NOMO-1 treated with DMSO at 0.1 percent for 48 hours (cell line): ENCODE measurements at regions not wholly inside any gene's neighbourhood (a gene's known extent, or its start where the extent isn't known, plus 50 kb on each side); places are given as distances from the start of the nearest gene placed in this dataset.

Experiments used
- DNase-seq: peaks from one replicate; lab custom pipeline; 2025; ENCODE audit not compliant: unreplicated experiment; lab: John Stamatoyannopoulos, UW

DNA sequence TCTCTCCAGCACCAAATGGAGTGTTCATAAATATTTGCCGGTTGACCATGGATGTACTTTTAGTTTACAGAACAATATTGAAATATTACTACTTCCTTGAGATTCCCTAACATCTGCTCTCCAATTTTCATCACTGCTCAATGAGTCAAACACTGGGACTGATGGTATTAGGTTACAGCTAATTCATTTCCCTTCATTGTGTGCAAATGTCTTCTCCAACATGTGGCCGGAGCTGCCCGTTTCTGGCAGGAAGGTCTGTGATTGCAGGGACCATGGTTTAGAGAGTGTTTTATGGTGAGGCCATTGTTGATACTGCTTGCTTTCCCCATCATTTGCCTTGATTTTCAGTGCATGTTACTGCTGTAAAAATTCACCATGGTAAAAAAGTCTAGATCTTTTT, 209.3 kb downstream of the HS3ST3B1 start:
- DNase-seq, result no peak

DNA sequence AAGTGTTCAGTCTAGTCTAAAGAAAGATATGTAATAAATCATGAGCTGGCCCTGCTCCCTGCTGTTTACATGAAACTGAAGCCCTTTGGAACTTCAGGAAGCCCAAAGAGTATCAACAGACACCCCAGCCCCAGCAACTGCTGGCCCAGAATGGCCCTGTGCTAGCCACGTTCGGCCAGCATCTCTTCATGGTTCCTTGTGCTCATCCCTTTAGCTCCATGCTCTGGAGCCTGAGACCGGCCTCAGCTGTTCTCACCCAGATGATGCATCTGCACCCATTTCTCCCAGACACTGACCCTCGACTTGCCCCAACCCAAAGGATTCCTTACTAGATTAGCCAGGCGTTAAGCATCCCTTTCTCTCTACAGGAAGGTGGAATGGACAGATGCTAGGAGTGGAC, 207.3 kb downstream of the HS3ST3B1 start:
- DNase-seq, result no peak

DNA sequence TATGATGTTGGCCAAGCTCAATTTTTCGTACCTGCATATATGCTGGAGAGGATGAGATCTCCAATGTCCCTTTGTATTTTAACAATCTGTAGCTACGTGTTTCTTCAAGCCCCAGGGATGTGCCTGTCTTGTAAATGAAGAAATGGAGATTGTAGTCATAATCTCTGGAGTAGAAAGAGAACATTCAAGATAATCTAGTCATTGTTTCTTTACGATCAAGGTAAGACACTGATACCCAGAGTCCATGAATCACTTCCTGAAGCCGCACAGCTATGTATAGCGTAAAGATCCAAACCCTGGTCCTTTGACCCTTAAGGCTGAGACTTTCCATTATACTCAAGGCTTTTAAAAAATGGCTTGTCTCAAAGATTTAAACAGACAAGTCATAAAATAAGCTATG, 205.5 kb downstream of the HS3ST3B1 start:
- DNase-seq, result no peak

DNA sequence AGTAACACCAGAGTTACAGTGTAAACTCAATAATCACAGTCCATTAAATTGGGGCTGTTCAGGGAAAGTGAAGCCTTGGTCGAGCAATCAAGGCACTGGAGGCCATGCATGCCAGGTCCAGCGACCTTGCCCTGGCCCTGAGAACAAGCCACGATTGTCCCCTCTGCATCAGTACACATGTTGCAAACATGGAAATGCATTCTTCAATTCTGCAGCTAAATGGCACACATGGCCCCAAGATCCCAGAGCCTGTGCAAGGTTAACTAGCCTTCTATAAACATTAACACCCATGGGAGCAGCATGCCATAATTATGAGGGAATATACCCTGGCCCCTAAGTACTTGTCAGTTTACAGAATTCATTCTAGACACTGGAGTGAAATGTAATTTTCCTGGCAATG, 204.7 kb downstream of the HS3ST3B1 start:
- DNase-seq, result no peak

DNA sequence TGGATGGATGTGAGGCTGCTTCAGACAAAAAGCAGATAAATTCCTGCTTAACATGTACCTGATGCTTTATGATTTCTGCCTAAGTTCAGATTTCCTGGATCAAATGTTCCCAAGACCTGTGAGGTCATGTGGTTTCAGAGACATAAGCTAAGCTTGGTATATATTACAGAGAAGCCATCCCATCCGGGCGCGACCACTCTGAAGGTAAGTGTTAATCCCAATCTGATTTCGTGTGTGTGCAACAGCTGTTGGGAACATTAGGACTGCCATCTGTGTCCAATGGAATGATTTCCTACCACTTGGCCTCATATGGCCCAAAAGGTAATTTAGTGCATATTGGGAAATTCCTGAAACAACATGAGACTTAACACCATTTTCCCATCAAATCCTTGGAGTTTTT, 199.1 kb downstream of the HS3ST3B1 start:
- DNase-seq, result no peak

DNA sequence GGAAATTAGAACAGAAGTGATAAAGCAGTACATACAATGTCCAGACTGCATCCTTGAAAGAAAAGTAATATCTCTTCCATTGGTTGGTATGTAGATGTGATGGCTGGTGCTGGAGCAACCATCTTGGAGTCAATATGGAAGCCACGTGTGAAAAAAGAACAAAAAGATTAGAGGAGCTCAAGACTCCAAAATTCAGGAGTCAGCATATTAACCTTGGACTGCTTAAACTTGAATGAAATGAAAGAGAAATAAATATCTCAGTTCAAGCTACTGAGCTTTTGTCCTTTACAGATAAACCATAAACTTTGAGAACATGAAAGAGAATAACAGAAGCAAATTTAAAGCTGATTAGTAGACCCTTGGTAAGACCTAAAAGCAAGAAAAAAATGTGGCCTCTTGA, 197.9 kb downstream of the HS3ST3B1 start:
- no peak for DNase-seq

DNA sequence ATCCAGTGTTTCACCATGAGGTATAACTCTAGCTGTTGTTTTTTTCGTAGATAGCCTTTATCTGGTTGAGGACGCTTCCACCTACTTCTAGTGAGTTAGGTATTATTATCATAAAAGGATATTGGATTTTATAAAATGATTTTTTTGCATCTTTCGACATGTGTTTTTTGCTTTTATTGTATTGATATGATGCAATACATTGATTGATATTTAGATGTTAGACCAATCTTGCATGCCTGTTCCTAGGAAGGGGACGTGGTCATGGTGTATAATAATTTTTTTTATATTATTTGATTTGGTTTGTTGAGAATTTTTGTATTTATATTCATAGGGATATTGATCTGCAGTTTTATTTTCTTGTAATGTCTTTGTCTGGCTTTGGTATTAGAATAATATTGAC, 193.3 kb downstream of the HS3ST3B1 start:
- no peak for DNase-seq

DNA sequence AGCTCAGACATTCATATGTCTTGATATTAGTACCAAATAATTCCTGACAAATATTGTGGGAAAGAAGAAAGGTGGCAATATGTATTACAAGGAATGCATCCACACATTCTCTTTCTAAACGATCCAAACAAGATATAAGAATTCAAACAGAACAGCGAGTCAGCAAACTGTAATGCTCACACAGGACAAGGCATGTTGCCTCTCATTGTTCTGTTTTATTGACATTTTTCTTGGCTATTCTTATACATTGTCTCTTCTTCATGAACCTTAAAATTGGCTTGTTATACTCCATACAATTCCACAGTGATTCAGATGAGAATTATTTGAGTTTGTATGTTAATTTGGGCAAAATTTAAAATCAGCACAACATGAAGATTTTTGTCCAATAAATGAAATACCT, 189.1 kb downstream of the HS3ST3B1 start:
- no peak for DNase-seq

DNA sequence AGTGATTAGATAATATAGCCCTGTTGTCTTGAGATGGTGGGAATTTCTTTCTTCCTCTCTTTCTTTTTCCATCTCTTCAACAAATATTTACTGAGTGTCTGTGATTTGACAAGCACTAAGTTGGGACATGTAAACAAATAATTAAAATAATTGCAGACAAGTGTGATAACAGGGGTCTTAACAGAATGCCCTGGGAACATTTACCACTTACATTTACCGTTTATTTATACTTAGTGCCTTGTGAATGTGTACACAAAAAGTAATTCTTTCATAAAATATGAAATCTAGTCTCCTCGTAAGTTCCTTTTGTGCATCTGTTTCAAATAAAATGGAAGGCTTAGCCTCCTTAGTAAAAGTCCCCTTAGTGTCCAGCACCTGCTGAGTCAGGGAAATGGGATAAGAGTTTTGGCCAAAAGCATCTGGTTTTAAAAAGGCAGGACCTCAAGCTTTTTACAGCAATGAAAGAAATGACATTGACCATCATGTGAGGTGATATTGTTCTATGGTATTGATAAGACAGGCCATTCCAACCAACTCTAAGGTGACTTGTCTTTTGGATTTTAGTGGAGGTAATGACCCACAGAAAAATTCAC, 188.2 kb downstream of the HS3ST3B1 start:
- DNase-seq, result no peak

DNA sequence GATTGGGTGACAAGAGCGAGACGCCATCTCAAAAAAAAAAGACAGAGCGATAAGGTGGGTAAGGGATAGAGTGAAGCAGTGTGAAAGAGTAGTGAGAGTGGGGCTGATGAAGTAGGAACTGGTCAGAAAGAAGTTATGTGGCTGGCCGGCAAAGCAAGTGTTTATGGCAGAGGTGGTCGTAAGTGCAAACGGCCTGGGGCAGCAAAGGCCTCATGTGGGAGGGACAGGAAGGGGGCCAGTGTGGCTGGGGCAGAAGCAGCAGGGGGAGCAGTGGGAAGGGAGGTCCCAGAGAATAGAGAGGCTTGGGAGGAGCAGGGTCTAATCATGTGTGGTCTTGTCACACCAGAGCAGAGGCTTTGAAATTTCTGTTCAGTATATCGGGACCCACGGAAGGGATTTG, 186.2 kb downstream of the HS3ST3B1 start:
- no peak for DNase-seq

DNA sequence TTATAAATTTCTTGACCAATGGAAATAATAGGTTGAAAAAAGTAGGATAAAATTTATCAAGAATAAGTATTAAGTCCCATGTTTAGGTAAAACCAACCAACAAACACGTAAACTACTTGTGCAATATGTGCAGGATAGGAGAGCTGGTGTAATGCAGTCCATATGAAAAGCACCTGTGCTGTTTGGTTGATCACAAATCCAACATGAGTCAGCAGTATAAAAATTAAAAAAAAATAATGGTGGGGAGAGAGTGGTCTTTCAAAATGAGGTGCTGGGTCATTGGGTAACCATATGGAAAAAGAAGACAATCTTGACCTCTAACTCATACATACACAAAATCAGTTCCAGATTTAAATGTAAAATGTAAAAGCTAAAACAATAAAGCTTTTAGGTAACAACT, 181.8 kb downstream of the HS3ST3B1 start:
- no peak for DNase-seq

DNA sequence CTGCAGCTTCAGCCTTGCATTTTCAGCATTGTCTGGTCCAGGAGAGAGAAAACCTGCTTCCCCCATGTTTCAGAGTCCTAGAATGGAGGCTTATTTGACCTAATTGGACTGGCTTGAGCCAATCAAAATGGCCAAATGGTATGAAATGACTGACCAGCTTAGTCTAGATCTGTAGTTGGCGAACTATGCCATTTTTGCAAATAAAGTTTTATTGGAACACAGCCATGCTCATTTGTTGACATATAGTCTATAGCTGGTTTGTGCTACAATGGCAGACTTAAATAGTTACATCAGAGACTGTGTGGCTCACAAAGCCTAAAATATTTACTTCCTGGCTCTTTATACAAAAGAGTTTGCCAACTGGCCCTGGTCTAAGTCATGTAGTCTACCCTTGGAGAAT, 180.8 kb downstream of the HS3ST3B1 start:
- no peak for DNase-seq

DNA sequence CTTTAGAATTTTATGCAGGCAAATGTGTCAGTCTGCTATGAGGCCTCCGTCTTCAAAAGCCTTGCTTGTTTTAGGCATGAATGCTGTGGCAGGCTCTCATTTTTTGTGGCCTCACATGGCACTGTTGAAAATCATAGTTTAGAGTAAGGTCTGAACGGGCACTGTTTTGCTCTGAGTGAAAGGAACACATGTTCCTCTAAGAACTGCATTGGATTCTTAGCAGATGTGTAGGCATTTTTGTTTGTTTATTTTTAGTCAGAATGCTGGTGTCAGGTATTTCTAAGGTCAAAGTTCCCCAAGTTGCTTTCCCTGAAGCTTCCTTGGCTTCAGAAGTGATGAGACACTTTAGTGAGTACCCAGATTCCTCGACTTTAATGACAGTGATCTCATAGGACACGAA, 173.7 kb downstream of the HS3ST3B1 start:
- DNase-seq, result no peak

DNA sequence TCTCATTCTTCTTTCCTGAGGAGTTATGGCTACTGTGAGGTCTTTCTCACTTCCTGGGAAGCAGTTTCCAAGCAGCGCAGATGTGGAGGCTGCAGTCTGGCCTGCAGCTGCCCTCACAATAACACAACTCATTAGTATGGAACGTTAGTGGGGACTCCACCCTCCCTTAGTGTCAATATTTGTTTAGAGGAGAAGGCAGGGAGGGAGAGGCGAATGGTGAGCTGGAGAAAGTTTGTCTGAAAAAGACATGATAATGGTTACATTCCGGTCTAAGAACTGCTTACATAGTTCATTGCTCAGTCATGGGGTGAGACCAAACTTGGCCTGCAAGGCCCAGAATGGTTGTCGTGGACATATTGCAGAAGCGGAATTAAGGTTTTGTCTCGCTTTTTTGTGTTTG, 170.2 kb downstream of the HS3ST3B1 start:
- no peak for DNase-seq

DNA sequence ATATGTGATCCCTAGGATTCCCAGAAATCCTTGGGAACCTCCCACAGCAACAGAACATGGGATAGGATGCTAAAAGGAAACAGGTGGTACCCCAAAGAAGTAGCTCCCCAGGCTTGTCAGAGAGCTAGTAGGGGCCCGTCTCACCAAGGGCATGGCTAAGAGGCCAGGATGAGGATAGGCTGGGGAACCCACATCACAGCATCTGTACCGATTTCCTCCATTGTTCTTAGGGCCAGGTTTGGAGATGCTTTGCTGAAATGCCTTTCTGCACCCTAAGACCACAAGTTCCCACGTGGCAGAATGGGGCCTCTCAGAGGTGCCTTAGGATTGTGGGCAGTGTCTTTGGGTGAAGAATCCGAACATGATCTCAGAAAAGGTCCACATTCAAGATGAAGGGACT, 169.5 kb downstream of the HS3ST3B1 start:
- no peak for DNase-seq

DNA sequence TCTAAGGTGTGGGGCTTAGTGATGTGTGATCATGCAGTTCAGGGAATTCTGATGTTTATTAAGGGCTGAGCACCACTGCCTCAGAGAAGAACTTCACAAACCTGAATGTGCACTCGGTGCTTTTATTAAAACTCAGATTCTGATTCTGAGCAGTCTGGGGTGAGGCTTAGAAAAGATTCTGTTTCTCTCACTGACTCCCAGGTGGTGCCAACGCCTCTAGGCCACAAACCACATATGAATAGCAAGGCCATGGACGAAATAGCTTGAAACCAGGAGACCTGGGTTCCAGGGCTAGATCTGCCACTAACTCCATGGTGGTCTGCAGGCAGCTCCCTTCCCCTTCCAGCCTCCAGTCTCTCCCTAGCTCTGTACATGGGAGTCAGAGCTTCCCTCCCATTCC, 169.1 kb downstream of the HS3ST3B1 start:
- DNase-seq, result no peak

DNA sequence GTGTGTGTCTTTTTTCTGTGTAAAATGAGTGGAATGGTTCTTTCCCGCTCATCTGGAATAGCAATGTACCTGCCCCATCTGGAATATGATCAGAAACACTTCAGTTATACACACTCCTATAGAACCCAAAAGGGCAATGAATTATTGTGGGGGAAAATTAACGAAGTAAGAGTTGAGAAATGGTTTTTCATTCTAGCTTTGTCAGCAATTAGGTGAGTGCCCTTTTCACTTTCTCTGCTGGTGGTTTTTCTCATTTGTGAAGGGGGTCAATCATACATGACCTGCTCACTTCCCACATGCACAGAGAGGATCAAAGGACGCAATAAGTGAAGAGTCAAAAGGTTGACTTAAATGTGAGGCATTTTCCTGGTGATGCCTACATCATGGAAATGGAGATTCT, 168.0 kb downstream of the HS3ST3B1 start:
- DNase-seq, result no peak

DNA sequence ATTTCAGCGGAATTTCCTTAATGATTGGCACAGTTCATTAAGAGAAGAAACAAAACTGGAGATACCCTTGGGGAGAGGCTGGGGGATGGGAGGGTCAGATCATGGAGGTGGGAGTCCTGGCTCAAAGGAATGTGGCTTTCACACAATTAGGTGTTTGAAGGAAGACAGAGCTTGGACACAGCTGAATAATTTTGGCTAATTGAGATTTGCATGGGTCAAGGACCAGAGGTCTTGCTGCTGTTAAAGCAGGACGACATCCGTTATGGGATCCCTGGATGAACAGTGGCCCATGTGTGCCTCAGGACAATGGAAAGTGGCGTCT, 160.3 kb downstream of the HS3ST3B1 start:
- DNase-seq, result no peak

DNA sequence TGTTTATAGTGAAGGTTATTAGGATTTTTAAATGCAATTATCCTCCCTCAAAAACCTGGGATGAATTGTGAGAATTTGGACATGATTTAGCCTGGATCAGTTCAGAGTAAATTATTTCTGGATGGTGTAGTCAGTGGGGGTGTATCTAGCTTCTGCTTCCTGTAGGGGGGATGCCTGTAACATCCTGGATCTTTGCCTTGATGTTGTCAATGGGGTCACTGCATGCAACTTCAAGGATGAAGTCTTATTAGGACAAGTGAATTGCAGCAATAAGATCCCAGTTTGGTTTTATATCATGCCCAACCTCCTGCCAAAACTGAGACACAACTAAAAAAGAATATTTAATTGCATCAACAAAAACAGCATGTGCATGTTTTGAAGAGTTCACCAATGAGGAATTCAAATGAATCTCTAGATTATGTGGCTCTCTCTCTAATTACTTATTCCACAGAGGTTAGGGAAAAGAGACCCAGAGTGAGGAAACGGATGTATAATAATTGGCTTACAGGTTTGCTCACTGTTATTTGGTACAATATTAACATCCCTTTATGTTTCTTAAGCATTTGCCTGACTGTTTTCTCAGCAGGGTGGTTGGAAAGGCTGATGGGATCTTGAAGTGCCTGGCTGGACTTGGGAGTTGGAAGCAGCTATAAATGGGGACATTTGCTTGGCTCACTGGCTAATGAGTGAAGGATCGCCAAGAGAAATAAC, 159.8 kb downstream of the HS3ST3B1 start:
- DNase-seq, result no peak

DNA sequence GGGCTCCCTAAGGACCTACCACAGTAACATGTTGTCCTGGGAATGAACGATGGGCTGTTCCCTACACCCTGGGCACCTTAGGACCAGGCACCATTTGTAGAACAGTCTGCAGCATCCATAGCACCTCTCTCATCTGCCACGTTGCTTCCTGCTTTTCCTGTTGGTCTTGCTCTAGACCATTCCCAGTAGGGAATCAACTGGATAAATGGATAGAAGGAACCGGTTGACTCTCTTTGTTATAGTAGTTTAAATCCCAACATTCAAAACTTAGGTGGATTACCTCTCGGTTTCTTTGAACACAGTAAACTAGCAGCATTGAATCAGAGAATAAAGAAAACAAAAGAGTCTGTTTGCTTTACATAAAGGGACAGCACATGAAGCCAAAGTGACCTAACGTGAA, 159.1 kb downstream of the HS3ST3B1 start:
- no peak for DNase-seq

DNA sequence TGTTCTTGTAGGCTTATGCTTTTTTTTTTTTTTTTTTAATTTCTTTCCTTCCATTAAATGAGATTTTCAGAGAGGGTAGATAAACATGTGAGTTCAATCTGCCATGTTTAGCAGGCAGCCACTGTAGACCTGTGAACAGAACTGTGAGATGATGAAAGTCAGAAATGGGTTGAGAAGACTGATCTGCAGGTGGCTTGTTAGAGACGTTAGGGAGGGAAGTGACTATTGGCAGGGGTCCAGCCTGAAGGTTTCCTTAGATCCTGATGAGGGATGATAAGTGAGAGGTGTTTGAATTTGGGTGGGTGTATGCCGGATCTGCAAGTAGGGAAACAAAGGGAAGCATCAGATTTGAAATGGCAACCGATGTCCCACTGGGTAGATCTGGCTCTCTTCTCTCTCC, 157.8 kb downstream of the HS3ST3B1 start:
- no peak for DNase-seq

DNA sequence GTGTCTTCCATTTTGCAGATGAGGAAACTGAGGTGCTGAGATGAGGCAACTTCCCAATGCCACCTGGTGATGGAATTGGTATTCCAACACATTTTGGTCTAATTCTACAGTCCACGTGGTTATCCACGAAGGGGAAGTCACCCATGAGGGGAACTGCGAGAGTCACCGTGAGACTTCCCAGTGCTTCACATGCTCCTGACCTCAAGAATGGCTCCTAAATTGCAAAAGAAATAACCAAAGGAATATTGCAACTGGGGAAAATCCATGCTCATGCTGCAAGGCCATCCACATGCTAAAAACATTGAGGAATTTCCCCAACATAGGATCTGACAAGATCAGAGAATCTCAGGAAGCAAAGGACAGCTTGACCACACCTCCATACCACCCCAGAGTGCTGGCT, 153.9 kb downstream of the HS3ST3B1 start:
- no peak for DNase-seq

DNA sequence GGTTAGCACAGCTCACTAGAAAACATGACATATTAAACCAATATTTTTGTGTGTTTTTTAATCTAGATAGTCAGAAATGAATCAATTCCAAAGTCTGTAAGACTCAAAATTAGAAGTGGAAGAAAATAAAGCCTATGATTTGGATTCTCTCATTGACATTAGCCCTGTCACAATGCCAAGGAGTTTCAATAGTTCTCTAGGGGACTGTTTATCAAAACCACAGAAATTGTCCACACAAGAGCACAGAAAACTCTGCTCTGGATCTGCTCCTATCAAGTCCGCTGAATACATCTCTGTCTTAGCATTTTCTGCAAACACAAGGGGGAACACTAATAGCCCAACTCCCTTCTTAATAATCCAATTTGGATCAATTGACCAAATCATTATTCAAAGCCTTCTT, 152.0 kb downstream of the HS3ST3B1 start:
- no peak for DNase-seq
